ENCODE measurements at regions not wholly inside any gene's neighbourhood (a gene's known extent, or its start where the extent isn't known, plus 50 kb on each side); places are given as distances from the start of the nearest gene placed in this dataset.

- Histone ChIP-seq H3K36me3 (ENCODE audit: control insufficient read depth, insufficient read depth, low read length) (no peaks in the 10 kb centered on the region), H3K27me3 (ENCODE audit: control insufficient read depth, insufficient read depth, low read length) (no peaks in the 10 kb centered on the region), H3K9me3 (ENCODE audit: control insufficient read depth in 2 of 2, low read length in 2 of 2) (no peaks in the 10 kb centered on the region), H3K27ac (ENCODE audit: insufficient read depth, low read length, poor library complexity, severe bottlenecking) (no peak overlapping the region), H3K4me3 (ENCODE audit: low read depth, low read length) (no peak overlapping the region), H3K4me1 (ENCODE audit: control insufficient read depth, insufficient read depth, low read length, poor library complexity, severe bottlenecking) (no peaks in the 10 kb centered on the region)
- Mint-ChIP-seq H3K27ac (no peak overlapping the region), H3K4me1 (no peaks in the 10 kb centered on the region), H3K36me3 (no peaks in the 10 kb centered on the region), H3K9me3 (no peaks in the 10 kb centered on the region), H3K27me3 (peaks cover 5% of the 10 kb centered on the region), H3K4me3 (no peak overlapping the region)
- ATAC-seq (ENCODE audit: low read depth in 2 of 2) = no peak
- no peak for DNase-seq
These were observed 125.9 kb downstream of the PLK2 start for GRCh38 chr5:58334035-58334434.

- no peak overlapping the region for H3K4me3 ChIP-seq (ENCODE audit: low read depth, low read length)
- no peaks in the 10 kb centered on the region for H3K4me1 ChIP-seq (ENCODE audit: control insufficient read depth, insufficient read depth, low read length, poor library complexity, severe bottlenecking)
- DNase-seq = no peak
- Mint-ChIP-seq H3K4me1 (no peaks in the 10 kb centered on the region), H3K4me3 (no peak overlapping the region), H3K36me3 (no peaks in the 10 kb centered on the region), H3K27ac (no peak overlapping the region), H3K27me3 (peaks cover 5% of the 10 kb centered on the region), H3K9me3 (no peaks in the 10 kb centered on the region)
- H3K27ac ChIP-seq (ENCODE audit: insufficient read depth, low read length, poor library complexity, severe bottlenecking) = no peak overlapping the region
- no peak for ATAC-seq (ENCODE audit: low read depth in 2 of 2)
- no peaks in the 10 kb centered on the region for H3K27me3 ChIP-seq (ENCODE audit: control insufficient read depth, insufficient read depth, low read length)
- no peaks in the 10 kb centered on the region for H3K36me3 ChIP-seq (ENCODE audit: control insufficient read depth, insufficient read depth, low read length)
- no peaks in the 10 kb centered on the region for H3K9me3 ChIP-seq (ENCODE audit: control insufficient read depth in 2 of 2, low read length in 2 of 2)
These were observed 129.1 kb downstream of the PLK2 start for GRCh38 chr5:58330781-58331180.

GRCh38 chr5:58327289-58327688 lies 132.6 kb downstream of the PLK2 start:
- Histone ChIP-seq H3K9me3 (ENCODE audit: control insufficient read depth in 2 of 2, low read length in 2 of 2) (no peaks in the 10 kb centered on the region), H3K27me3 (ENCODE audit: control insufficient read depth, insufficient read depth, low read length) (no peaks in the 10 kb centered on the region), H3K4me1 (ENCODE audit: control insufficient read depth, insufficient read depth, low read length, poor library complexity, severe bottlenecking) (no peaks in the 10 kb centered on the region), H3K4me3 (ENCODE audit: low read depth, low read length) (no peak overlapping the region), H3K36me3 (ENCODE audit: control insufficient read depth, insufficient read depth, low read length) (no peaks in the 10 kb centered on the region), H3K27ac (ENCODE audit: insufficient read depth, low read length, poor library complexity, severe bottlenecking) (no peak overlapping the region)
- Mint-ChIP-seq H3K27ac (no peak overlapping the region), H3K9me3 (no peaks in the 10 kb centered on the region), H3K27me3 (peaks cover 5% of the 10 kb centered on the region), H3K36me3 (no peaks in the 10 kb centered on the region), H3K4me1 (no peaks in the 10 kb centered on the region), H3K4me3 (no peak overlapping the region)
- ATAC-seq (ENCODE audit: low read depth in 2 of 2) (no peak), DNase-seq (no peak)

GRCh38 chr5:58326022-58326421 lies 133.9 kb downstream of the PLK2 start:
- no peaks in the 10 kb centered on the region for H3K36me3 Mint-ChIP-seq
- no peaks in the 10 kb centered on the region for H3K27me3 ChIP-seq (ENCODE audit: control insufficient read depth, insufficient read depth, low read length)
- H3K27me3 Mint-ChIP-seq = peaks cover 5% of the 10 kb centered on the region
- DNase-seq = no peak
- no peak overlapping the region for H3K4me3 ChIP-seq (ENCODE audit: low read depth, low read length)
- no peaks in the 10 kb centered on the region for H3K4me1 ChIP-seq (ENCODE audit: control insufficient read depth, insufficient read depth, low read length, poor library complexity, severe bottlenecking)
- no peaks in the 10 kb centered on the region for H3K36me3 ChIP-seq (ENCODE audit: control insufficient read depth, insufficient read depth, low read length)
- H3K27ac ChIP-seq (ENCODE audit: insufficient read depth, low read length, poor library complexity, severe bottlenecking) = no peak overlapping the region
- H3K4me1 Mint-ChIP-seq = no peaks in the 10 kb centered on the region
- ATAC-seq (ENCODE audit: low read depth in 2 of 2) = no peak
- H3K27ac Mint-ChIP-seq = no peak overlapping the region
- no peaks in the 10 kb centered on the region for H3K9me3 ChIP-seq (ENCODE audit: control insufficient read depth in 2 of 2, low read length in 2 of 2)
- no peak overlapping the region for H3K4me3 Mint-ChIP-seq
- H3K9me3 Mint-ChIP-seq = no peaks in the 10 kb centered on the region

DNA sequence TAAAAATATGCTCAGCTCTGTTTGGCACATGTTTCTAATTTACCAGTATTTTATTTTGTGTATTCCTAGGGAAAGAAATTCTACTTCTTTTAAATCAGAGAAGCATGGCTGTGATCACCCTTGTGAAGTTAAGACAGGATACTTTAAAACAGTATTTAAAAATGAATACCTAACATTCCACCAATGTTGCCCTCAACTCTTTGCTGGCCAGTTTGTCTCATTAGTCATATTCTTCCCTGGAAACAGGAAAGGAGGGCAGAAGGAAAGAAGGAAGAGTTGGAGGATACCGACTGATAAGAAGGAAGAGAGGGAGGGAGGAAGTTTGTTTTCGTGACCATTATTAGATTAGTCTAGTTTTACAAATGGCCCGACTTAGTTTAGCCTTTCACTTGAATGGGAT lies 137.4 kb downstream of the PLK2 start:
- H3K4me1 ChIP-seq (ENCODE audit: control insufficient read depth, insufficient read depth, low read length, poor library complexity, severe bottlenecking) = no peaks in the 10 kb centered on the region
- no peak overlapping the region for H3K27ac ChIP-seq (ENCODE audit: insufficient read depth, low read length, poor library complexity, severe bottlenecking)
- Mint-ChIP-seq H3K36me3 (no peaks in the 10 kb centered on the region), H3K27me3 (no peaks in the 10 kb centered on the region), H3K4me1 (no peaks in the 10 kb centered on the region), H3K4me3 (no peak overlapping the region), H3K27ac (no peak overlapping the region), H3K9me3 (no peaks in the 10 kb centered on the region)
- no peak for ATAC-seq (ENCODE audit: low read depth in 2 of 2)
- no peaks in the 10 kb centered on the region for H3K9me3 ChIP-seq (ENCODE audit: control insufficient read depth in 2 of 2, low read length in 2 of 2)
- no peak for DNase-seq
- H3K27me3 ChIP-seq (ENCODE audit: control insufficient read depth, insufficient read depth, low read length) = no peaks in the 10 kb centered on the region
- H3K4me3 ChIP-seq (ENCODE audit: low read depth, low read length) = no peak overlapping the region
- H3K36me3 ChIP-seq (ENCODE audit: control insufficient read depth, insufficient read depth, low read length) = no peaks in the 10 kb centered on the region

GRCh38 chr5:58318468-58318867 lies 141.4 kb downstream of the PLK2 start:
- no peaks in the 10 kb centered on the region for H3K9me3 Mint-ChIP-seq
- H3K4me1 ChIP-seq (ENCODE audit: control insufficient read depth, insufficient read depth, low read length, poor library complexity, severe bottlenecking) = no peaks in the 10 kb centered on the region
- ATAC-seq (ENCODE audit: low read depth in 2 of 2) = no peak

DNA sequence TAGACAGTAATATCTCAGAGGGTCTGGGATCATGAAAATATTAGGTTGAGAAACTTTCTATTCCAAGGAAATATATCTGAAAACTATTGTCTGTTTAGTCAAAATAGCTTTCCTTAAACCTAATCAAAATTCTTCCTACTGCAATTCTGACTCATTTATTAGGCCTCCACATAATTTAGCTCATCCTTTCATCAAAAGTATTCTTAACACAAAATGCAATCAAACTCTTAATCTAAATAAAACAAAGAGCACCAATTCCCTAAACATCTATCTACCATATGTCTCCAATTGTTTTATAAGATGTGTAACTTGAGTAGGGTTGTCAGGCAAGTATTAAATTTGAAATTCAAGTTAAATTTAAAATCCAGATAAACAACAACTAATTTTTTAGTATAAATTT lies 142.1 kb downstream of the PLK2 start:
- Histone ChIP-seq H3K27ac (ENCODE audit: insufficient read depth, low read length, poor library complexity, severe bottlenecking) (no peak overlapping the region), H3K9me3 (ENCODE audit: control insufficient read depth in 2 of 2, low read length in 2 of 2) (no peaks in the 10 kb centered on the region), H3K4me1 (ENCODE audit: control insufficient read depth, insufficient read depth, low read length, poor library complexity, severe bottlenecking) (no peaks in the 10 kb centered on the region), H3K4me3 (ENCODE audit: low read depth, low read length) (no peak overlapping the region), H3K36me3 (ENCODE audit: control insufficient read depth, insufficient read depth, low read length) (no peaks in the 10 kb centered on the region), H3K27me3 (ENCODE audit: control insufficient read depth, insufficient read depth, low read length) (no peaks in the 10 kb centered on the region)
- no peaks in the 10 kb centered on the region for H3K4me1 Mint-ChIP-seq
- H3K36me3 Mint-ChIP-seq = no peaks in the 10 kb centered on the region
- DNase-seq = no peak
- H3K4me3 Mint-ChIP-seq = no peak overlapping the region
- no peaks in the 10 kb centered on the region for H3K27me3 Mint-ChIP-seq
- H3K9me3 Mint-ChIP-seq = no peaks in the 10 kb centered on the region
- H3K27ac Mint-ChIP-seq = no peak overlapping the region
- ATAC-seq (ENCODE audit: low read depth in 2 of 2) = no peak

More at GRCh38 chr5:58318468-58318867, 141.4 kb downstream of the PLK2 start:
- Histone ChIP-seq H3K9me3 (ENCODE audit: control insufficient read depth in 2 of 2, low read length in 2 of 2) (no peaks in the 10 kb centered on the region), H3K27me3 (ENCODE audit: control insufficient read depth, insufficient read depth, low read length) (no peaks in the 10 kb centered on the region), H3K36me3 (ENCODE audit: control insufficient read depth, insufficient read depth, low read length) (no peaks in the 10 kb centered on the region), H3K27ac (ENCODE audit: insufficient read depth, low read length, poor library complexity, severe bottlenecking) (no peak overlapping the region), H3K4me3 (ENCODE audit: low read depth, low read length) (no peak overlapping the region)
- H3K36me3 Mint-ChIP-seq = no peaks in the 10 kb centered on the region
- no peak overlapping the region for H3K4me3 Mint-ChIP-seq
- no peaks in the 10 kb centered on the region for H3K4me1 Mint-ChIP-seq
- H3K27me3 Mint-ChIP-seq = no peaks in the 10 kb centered on the region
- H3K27ac Mint-ChIP-seq = no peak overlapping the region
- no peak for DNase-seq

- H3K9me3 Mint-ChIP-seq = no peaks in the 10 kb centered on the region
- Histone ChIP-seq H3K4me3 (ENCODE audit: low read depth, low read length) (no peak overlapping the region), H3K36me3 (ENCODE audit: control insufficient read depth, insufficient read depth, low read length) (no peaks in the 10 kb centered on the region), H3K27me3 (ENCODE audit: control insufficient read depth, insufficient read depth, low read length) (no peaks in the 10 kb centered on the region), H3K9me3 (ENCODE audit: control insufficient read depth in 2 of 2, low read length in 2 of 2) (no peaks in the 10 kb centered on the region), H3K4me1 (ENCODE audit: control insufficient read depth, insufficient read depth, low read length, poor library complexity, severe bottlenecking) (no peaks in the 10 kb centered on the region), H3K27ac (ENCODE audit: insufficient read depth, low read length, poor library complexity, severe bottlenecking) (no peak overlapping the region)
- H3K36me3 Mint-ChIP-seq = no peaks in the 10 kb centered on the region
- DNase-seq (no peak), ATAC-seq (ENCODE audit: low read depth in 2 of 2) (no peak)
- no peak overlapping the region for H3K4me3 Mint-ChIP-seq
- no peaks in the 10 kb centered on the region for H3K4me1 Mint-ChIP-seq
- H3K27me3 Mint-ChIP-seq = peaks cover 4% of the 10 kb centered on the region
- no peak overlapping the region for H3K27ac Mint-ChIP-seq
These were observed 142.9 kb downstream of the PLK2 start for GRCh38 chr5:58317009-58317408.

Measured in CD4-positive, CD25-positive, alpha-beta regulatory T cell (primary cell).